NCI-H2196 (cell line): ENCODE measurements at regions not wholly inside any gene's neighbourhood (a gene's known extent, or its start where the extent isn't known, plus 50 kb on each side); places are given as distances from the start of the nearest gene placed in this dataset.

ENCODE experiments used
- DNase-seq: peaks from one replicate; lab custom pipeline; 2025; ENCODE audit not compliant: unreplicated experiment; lab: John Stamatoyannopoulos, UW

- no peak for DNase-seq
Measured at GRCh38 chr1:229993060-229993459, 74.0 kb upstream of the GALNT2 start.

- no peak for DNase-seq
Measured at GRCh38 chr1:229993894-229994293, 73.1 kb upstream of the GALNT2 start.

- DNase-seq, result no peak
Measured at GRCh38 chr1:229999004-229999670, 67.9 kb upstream of the GALNT2 start.

DNA sequence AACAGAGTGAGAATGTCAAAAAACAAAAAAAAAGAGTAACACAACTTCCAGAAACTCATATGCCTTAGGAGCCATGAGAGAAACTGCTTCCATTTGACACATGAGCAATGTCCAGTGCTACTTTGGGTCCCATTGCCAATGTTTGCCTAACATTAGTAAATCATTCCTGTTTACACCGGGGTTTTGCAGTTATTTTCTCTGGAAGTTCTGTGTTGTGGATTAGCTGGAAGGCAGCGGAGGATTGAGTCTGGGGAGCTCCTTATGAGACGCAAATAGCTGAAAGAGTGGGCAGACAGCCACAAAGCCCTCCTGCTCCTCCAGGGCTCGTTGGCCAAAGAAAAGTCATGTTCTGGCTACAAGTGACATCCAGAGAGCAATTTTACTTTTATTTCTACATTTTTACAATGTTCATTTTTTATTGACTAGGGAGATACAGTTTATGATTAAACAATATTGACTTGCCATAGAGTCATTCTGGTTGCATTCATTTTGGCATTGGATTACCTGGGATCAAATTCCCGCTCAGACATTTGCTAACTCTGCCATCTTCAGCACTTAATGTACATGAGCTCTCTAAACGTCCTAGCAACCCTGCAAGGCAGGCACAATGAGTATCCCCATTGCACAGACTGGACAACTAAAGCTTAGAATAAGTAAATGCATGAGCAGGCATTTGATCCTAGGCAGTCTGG, 66.4 kb upstream of the GALNT2 start:
- no peak for DNase-seq

- DNase-seq, result no peak
Measured at GRCh38 chr1:230002164-230002803, 64.8 kb upstream of the GALNT2 start.

- no peak for DNase-seq
Measured at GRCh38 chr1:230003409-230003808, 63.6 kb upstream of the GALNT2 start.

DNA sequence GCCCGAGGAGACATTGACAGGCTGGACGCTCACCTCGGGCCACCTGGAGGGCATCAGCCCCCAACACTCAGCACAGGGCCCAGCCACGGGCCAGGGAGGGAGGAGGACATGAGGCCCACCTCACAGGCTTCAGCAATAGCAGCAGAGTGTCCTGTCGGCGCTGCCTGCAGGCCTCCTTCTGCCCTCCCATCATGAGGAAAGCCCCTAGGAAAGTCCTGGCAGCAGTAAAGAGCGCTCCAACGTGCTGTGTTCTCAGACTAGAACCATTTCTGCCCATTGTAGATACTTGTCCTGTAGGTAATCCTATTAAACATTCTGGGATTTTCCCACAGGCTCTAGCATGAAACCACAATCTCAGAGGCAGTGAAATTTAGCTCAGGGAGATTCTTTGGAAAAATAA, 62.0 kb upstream of the GALNT2 start:
- no peak for DNase-seq

DNA sequence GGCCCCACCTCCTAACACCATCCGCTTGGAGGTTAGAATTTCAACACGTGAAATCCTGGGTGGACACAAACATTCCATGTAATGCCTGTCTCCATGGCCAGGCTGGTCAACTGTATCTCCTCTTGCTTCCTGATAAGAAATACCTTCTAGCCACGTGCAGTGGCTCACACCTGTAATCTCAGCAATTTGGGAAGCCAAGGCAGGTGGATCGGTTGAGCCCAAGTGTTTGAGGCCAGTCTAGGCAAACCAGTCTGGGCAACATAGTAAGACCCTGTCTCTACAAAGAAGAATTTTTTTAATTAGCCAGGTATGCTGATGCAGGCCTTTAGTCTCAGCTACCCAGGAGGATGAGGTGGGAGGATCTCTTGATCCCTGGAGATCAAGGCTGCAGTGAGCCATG, 58.3 kb upstream of the GALNT2 start:
- no peak for DNase-seq

- DNase-seq, result no peak
Measured at GRCh38 chr1:230009611-230010313, 57.3 kb upstream of the GALNT2 start.

GRCh38 chr1:230010603-230011332, 56.3 kb upstream of the GALNT2 start:
- DNase-seq, result no peak

GRCh38 chr1:230011333-230012092, 55.5 kb upstream of the GALNT2 start:
- no peak for DNase-seq

DNA sequence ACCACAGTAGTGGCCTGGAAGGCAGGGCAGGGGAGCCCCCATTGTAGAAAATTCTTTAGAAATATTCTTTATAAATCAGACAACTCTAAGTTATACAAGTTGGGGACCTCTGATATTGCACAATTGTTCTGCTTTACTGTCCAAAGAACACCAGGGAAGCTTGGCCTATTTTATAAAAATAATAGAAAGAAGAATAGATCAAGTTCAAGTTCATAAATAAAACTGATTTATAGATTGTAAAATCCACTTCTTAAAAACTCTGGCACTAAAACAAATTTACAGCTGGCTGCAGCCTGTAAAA, 55.0 kb upstream of the GALNT2 start:
- no peak for DNase-seq

DNA sequence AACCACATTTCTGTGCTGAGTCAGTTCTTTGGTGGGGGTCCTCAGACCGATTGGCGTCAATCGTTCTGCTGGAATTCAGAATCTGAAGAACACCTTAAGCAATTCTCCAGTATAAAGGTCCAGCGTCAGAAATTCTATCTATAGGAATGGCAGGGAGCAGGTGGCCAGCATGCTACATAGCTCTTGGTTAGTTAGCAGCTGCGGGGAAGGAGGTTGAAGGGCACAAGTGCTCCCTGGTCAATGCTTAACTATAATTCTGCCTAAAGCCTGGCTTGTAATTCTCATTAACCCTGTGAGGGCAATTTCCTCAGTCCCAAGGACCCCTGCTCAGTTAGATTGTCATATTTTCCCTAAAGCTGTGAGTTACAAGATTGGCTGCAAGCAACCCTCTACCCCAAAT, 54.3 kb upstream of the GALNT2 start:
- DNase-seq, result no peak

DNA sequence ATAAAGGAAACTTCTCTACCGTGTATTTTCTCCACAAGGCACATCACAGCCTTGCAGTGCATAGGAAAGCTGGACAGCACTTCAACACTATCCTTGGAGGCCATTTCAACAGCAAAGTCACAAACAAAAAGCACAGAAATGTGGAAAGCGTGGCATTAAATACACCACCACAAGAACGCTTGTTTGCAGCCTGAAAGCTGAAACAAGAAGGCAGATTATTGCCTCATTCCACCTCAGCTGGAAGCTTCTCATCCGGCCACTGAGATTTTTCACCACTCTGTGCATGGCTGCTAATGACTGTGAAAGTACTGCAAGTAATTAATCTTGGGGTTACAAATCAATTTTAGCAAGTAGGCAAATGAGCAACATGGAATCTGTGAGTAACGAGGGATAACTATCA, 50.9 kb upstream of the GALNT2 start:
- no peak for DNase-seq
